GM23338 (cell line): ENCODE measurements at regions not wholly inside any gene's neighbourhood (a gene's known extent, or its start where the extent isn't known, plus 50 kb on each side); places are given as distances from the start of the nearest gene placed in this dataset.

Experiments
- ATAC-seq: fragments of 200-7000 bp; cut with Tn5 transposase; 3 replicates; pipeline ENCODE4 v1.9.1; 2020
- DNase-seq: peaks from one replicate; pipeline ENCODE4 v3.0.0-alpha.2; 2015; ENCODE audit warnings: low spot score
- H2AFZ ChIP-seq: fragments of 200-600 bp; sonication (generic); 2 replicates; pipeline ENCODE4 v1.8.0; 2016; ENCODE audit warnings: antibody characterized with exemption, mild to moderate bottlenecking, moderate library complexity
- H3F3A ChIP-seq: fragments of 200-600 bp; sonication (generic); replicated peaks from 2 replicates; pipeline ENCODE4 v1.8.0; 2017; ENCODE audit warnings: antibody characterized with exemption, mixed run types, low read depth
- H3K27ac ChIP-seq: fragments of 200-600 bp; sonication (generic); 2 replicates; pipeline ENCODE4 v1.6.1; 2016; ENCODE audit warnings: low read depth
- H3K27me3 ChIP-seq: fragments of 200-600 bp; sonication (generic); 2 replicates; pipeline ENCODE4 v1.8.0; 2016; ENCODE audit warnings: mild to moderate bottlenecking, mixed run types, moderate library complexity; ENCODE audit not compliant: insufficient read depth
- H3K36me3 ChIP-seq: fragments of 200-600 bp; sonication (generic); 2 replicates; pipeline ENCODE4 v1.8.0; 2016; ENCODE audit warnings: mild to moderate bottlenecking; ENCODE audit not compliant: insufficient read depth
- H3K4me1 ChIP-seq: fragments of 200-600 bp; sonication (generic); 2 replicates; pipeline ENCODE4 v1.8.0; 2016; ENCODE audit warnings: mild to moderate bottlenecking, moderate library complexity; ENCODE audit not compliant: insufficient read depth
- H3K4me2 ChIP-seq: fragments of 200-600 bp; sonication (generic); 2 replicates; pipeline ENCODE4 v1.7.1; 2017; ENCODE audit warnings: mixed run types
- H3K4me3 ChIP-seq: fragments of 200-600 bp; sonication (generic); 2 replicates; pipeline ENCODE4 v1.6.1; 2016; ENCODE audit warnings: mixed run types
- H3K79me2 ChIP-seq: fragments of 200-600 bp; sonication (generic); replicated peaks from 2 replicates; pipeline ENCODE4 v1.8.0; 2017; ENCODE audit warnings: mild to moderate bottlenecking; ENCODE audit not compliant: insufficient read depth
- H3K9me2 ChIP-seq: fragments of 200-600 bp; sonication (generic); 2 replicates; pipeline ENCODE4 v1.8.0; 2017; ENCODE audit not compliant: insufficient read depth
- H4K20me1 ChIP-seq: fragments of 200-600 bp; sonication (generic); replicated peaks from 2 replicates; pipeline ENCODE4 v1.8.0; 2017; ENCODE audit warnings: mild to moderate bottlenecking; ENCODE audit not compliant: insufficient read depth
- H3K27ac Mint-ChIP-seq: 2 replicates; pipeline ENCODE4 v1.8.0; 2020; ENCODE audit warnings: inconsistent platforms, mild to moderate bottlenecking, moderate library complexity, mixed read lengths
- H3K27me3 Mint-ChIP-seq: 3 replicates; pipeline ENCODE4 v1.8.0; 2022; ENCODE audit warnings: low read depth, mild to moderate bottlenecking, moderate library complexity, mixed read lengths, inconsistent platforms; ENCODE audit not compliant: insufficient read depth, poor library complexity
- H3K36me3 Mint-ChIP-seq: 3 replicates; pipeline ENCODE4 v1.8.0; 2021; ENCODE audit warnings: low read depth, mild to moderate bottlenecking, inconsistent platforms, moderate library complexity, mixed read lengths
- H3K4me1 Mint-ChIP-seq: 3 replicates; pipeline ENCODE4 v1.8.0; 2020; ENCODE audit warnings: mild to moderate bottlenecking, inconsistent platforms, mixed read lengths
- H3K4me3 Mint-ChIP-seq: 3 replicates; pipeline ENCODE4 v1.8.0; 2021; ENCODE audit warnings: moderate library complexity, mild to moderate bottlenecking, inconsistent platforms, mixed read lengths
- H3K9me3 Mint-ChIP-seq: 3 replicates; pipeline ENCODE4 v1.8.0; 2020; ENCODE audit warnings: moderate library complexity, mild to moderate bottlenecking, inconsistent platforms, mixed read lengths
- CREB1 ChIP-seq: fragments of 250-450 bp; sonication (Bioruptor Pico); IDR thresholded peaks from 2 replicates; pipeline ENCODE4 v1.5.0; 2020; ENCODE audit warnings: low read depth, mild to moderate bottlenecking, moderate library complexity
- CTCF ChIP-seq, 2 experiments: fragments of 200-600 bp in 1 of 2; sonication (generic) in 1 of 2; conservative IDR thresholded peaks; 2 replicates each; pipeline versions ENCODE4 v1.5.1 to v1.6.1; 2016 to 2017; ENCODE audit warnings: antibody characterized with exemption in 2 of 2, low read depth in 2 of 2, mild to moderate bottlenecking in 2 of 2, moderate library complexity in 1 of 2
- EZH2 ChIP-seq: fragments of 200-600 bp; sonication (generic); IDR thresholded peaks from one replicate; pipeline ENCODE4 v1.8.0; 2017; ENCODE audit warnings: antibody characterized with exemption, mild to moderate bottlenecking, low read depth; ENCODE audit not compliant: unreplicated experiment
- JUNB ChIP-seq: IDR thresholded peaks from one replicate; pipeline ENCODE4 v1.6.1; 2016; ENCODE audit warnings: antibody characterized with exemption; ENCODE audit not compliant: unreplicated experiment
- NANOG ChIP-seq: IDR thresholded peaks from 2 replicates; pipeline ENCODE4 v1.6.1; 2016; ENCODE audit warnings: antibody characterized with exemption, borderline replicate concordance
- POLR2AphosphoS5 ChIP-seq: IDR thresholded peaks from 2 replicates; pipeline ENCODE4 v1.6.1; 2016; ENCODE audit warnings: antibody characterized with exemption, low read depth
- REST ChIP-seq: IDR thresholded peaks from one replicate; pipeline ENCODE4 v1.6.1; 2018; ENCODE audit warnings: antibody characterized with exemption; ENCODE audit not compliant: unreplicated experiment
- ZNF114 ChIP-seq: fragments of 250-450 bp; sonication (Bioruptor Pico); IDR thresholded peaks from 2 replicates; pipeline ENCODE4 v1.5.0; 2020; ENCODE audit warnings: mild to moderate bottlenecking, moderate library complexity
- ZNF331 ChIP-seq: fragments of 250-450 bp; sonication (Bioruptor Pico); IDR thresholded peaks from 2 replicates; pipeline ENCODE4 v1.5.0; 2020; ENCODE audit warnings: low read depth, mild to moderate bottlenecking, moderate library complexity
- TF ChIP-seq, protein P1 (sequence below): fragments of 250-450 bp; sonication (Bioruptor Pico); IDR thresholded peaks from 2 replicates; pipeline ENCODE4 v1.5.0; 2020; ENCODE audit warnings: mild to moderate bottlenecking, moderate library complexity

- TF ChIP-seq CTCF (conservative IDR thresholded peaks at IDR 0.05; ENCODE audit: low read depth in 2 of 2) (no peak), CREB1 (CRISPR knock-in tag) (no peak), ZNF331 (no peak), EZH2 (no peak), ZNF114 (CRISPR knock-in tag) (no peak), NANOG (no peak)
Measured at GRCh38 chr13:38429916-38430315, 80.3 kb downstream of the UFM1 start (continued).

DNA sequence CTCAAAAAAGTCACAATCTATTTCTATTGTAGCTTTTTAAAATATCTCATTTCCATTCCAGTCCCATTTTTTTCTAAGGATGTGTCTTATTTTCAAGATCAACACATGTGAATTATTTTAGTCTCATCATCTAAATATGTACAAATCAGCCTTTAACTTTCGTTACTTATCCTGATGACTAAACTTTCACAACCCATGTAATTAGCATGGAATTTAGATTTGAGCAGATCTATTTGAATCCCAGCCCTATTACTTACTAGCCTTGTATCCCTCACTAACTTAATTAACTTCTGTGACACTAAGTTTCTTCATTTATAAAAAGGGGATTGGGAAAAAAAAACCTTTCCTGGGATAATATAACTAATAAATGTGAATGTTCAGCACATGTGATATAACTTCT is 81.1 kb downstream of the UFM1 start:
- H3K79me2 ChIP-seq, result no peaks in the 10 kb centered on the region
- H3F3A ChIP-seq, result no peaks in the 10 kb centered on the region
- Mint-ChIP-seq H3K27ac (no peak overlapping the region), H3K4me3 (no peak overlapping the region), H3K4me1 (peaks cover 6% of the 10 kb centered on the region; the same call in 2 of the 3 replicates), H3K27me3 (no peaks in the 10 kb centered on the region), H3K36me3 (no peaks in the 10 kb centered on the region), H3K9me3 (peaks cover 4% of the 10 kb centered on the region; the same call in 2 of the 3 replicates)
- no peak for ATAC-seq
- H3K36me3 ChIP-seq, result no peaks in the 10 kb centered on the region
- H3K4me3 ChIP-seq, result no peak overlapping the region
- no peak overlapping the region for H3K4me2 ChIP-seq
- no peak overlapping the region for H2AFZ ChIP-seq
- no peaks in the 10 kb centered on the region for H3K4me1 ChIP-seq
- no peak for DNase-seq
- H3K27ac ChIP-seq, result no peak overlapping the region
- peaks cover 9% of the 10 kb centered on the region; the same call in 1 of the 2 replicates for H3K9me2 ChIP-seq
- H4K20me1 ChIP-seq, result no peaks in the 10 kb centered on the region
- no peaks in the 10 kb centered on the region for H3K27me3 ChIP-seq
- TF ChIP-seq JUNB (no peak), POLR2AphosphoS5 (no peak), REST (no peak), CTCF (conservative IDR thresholded peaks at IDR 0.05; ENCODE audit: low read depth in 2 of 2) (no peak), EZH2 (no peak), NANOG (no peak), CREB1 (CRISPR knock-in tag) (no peak)
- TF ChIP-seq, protein P1, sequence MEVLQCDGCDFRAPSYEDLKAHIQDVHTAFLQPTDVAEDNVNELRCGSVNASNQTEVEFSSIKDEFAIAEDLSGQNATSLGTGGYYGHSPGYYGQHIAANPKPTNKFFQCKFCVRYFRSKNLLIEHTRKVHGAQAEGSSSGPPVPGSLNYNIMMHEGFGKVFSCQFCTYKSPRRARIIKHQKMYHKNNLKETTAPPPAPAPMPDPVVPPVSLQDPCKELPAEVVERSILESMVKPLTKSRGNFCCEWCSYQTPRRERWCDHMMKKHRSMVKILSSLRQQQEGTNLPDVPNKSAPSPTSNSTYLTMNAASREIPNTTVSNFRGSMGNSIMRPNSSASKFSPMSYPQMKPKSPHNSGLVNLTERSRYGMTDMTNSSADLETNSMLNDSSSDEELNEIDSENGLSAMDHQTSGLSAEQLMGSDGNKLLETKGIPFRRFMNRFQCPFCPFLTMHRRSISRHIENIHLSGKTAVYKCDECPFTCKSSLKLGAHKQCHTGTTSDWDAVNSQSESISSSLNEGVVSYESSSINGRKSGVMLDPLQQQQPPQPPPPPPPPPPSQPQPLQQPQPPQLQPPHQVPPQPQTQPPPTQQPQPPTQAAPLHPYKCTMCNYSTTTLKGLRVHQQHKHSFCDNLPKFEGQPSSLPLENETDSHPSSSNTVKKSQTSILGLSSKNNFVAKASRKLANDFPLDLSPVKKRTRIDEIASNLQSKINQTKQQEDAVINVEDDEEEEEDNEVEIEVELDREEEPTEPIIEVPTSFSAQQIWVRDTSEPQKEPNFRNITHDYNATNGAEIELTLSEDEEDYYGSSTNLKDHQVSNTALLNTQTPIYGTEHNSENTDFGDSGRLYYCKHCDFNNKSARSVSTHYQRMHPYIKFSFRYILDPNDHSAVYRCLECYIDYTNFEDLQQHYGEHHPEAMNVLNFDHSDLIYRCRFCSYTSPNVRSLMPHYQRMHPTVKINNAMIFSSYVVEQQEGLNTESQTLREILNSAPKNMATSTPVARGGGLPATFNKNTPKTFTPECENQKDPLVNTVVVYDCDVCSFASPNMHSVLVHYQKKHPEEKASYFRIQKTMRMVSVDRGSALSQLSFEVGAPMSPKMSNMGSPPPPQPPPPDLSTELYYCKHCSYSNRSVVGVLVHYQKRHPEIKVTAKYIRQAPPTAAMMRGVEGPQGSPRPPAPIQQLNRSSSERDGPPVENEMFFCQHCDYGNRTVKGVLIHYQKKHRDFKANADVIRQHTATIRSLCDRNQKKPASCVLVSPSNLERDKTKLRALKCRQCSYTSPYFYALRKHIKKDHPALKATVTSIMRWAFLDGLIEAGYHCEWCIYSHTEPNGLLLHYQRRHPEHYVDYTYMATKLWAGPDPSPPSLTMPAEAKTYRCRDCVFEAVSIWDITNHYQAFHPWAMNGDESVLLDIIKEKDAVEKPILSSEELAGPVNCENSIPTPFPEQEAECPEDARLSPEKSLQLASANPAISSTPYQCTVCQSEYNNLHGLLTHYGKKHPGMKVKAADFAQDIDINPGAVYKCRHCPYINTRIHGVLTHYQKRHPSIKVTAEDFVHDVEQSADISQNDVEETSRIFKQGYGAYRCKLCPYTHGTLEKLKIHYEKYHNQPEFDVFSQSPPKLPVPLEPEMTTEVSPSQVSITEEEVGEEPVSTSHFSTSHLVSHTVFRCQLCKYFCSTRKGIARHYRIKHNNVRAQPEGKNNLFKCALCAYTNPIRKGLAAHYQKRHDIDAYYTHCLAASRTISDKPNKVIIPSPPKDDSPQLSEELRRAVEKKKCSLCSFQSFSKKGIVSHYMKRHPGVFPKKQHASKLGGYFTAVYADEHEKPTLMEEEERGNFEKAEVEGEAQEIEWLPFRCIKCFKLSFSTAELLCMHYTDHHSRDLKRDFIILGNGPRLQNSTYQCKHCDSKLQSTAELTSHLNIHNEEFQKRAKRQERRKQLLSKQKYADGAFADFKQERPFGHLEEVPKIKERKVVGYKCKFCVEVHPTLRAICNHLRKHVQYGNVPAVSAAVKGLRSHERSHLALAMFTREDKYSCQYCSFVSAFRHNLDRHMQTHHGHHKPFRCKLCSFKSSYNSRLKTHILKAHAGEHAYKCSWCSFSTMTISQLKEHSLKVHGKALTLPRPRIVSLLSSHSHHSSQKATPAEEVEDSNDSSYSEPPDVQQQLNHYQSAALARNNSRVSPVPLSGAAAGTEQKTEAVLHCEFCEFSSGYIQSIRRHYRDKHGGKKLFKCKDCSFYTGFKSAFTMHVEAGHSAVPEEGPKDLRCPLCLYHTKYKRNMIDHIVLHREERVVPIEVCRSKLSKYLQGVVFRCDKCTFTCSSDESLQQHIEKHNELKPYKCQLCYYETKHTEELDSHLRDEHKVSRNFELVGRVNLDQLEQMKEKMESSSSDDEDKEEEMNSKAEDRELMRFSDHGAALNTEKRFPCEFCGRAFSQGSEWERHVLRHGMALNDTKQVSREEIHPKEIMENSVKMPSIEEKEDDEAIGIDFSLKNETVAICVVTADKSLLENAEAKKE, result no peak
